Prostate gland (tissue), 2 donors: ENCODE measurements at regions not wholly inside any gene's neighbourhood (a gene's known extent, or its start where the extent isn't known, plus 50 kb on each side); places are given as distances from the start of the nearest gene placed in this dataset.

Experiments used
- DNase-seq: peaks from one replicate; pipeline ENCODE4 v3.0.0-alpha.2; 2019; ENCODE audit warnings: low spot score
- H3K27ac ChIP-seq, 2 donors: fragments of 200-600 bp; sonication (generic); 2 replicates each; pipeline ENCODE4 v1.5.1; 2017 to 2019
- H3K27me3 ChIP-seq: fragments of 200-600 bp; sonication (generic); replicated peaks from 2 replicates; pipeline ENCODE4 v1.5.1; 2019; ENCODE audit not compliant: insufficient read depth
- H3K36me3 ChIP-seq, 2 donors: fragments of 200-600 bp; sonication (generic); 1 replicate in 1 of 2; 2 replicates in 1 of 2; pipeline versions ENCODE4 v1.5.1 to v1.8.1; 2017 to 2019
- H3K4me1 ChIP-seq: fragments of 200-600 bp; sonication (generic); replicated peaks from 2 replicates; pipeline ENCODE4 v1.5.1; 2019
- H3K4me3 ChIP-seq, 2 donors: fragments of 200-600 bp; sonication (generic); 2 replicates each; pipeline ENCODE4 v1.5.1; 2017 to 2019
- H3K9me3 ChIP-seq: fragments of 200-600 bp; sonication (generic); 2 replicates; pipeline ENCODE4 v1.5.1; 2017
- CTCF ChIP-seq, 4 experiments: fragments of 200-600 bp in 2 of 4; fragments of 450-650 bp in 2 of 4; sonication (generic) in 2 of 4; IDR thresholded peaks; 1 replicate in 3 of 4; 2 replicates in 1 of 4; pipeline ENCODE4 v1.5.1; 2016 to 2019; ENCODE audit warnings: antibody characterized with exemption in 4 of 4, mild to moderate bottlenecking in 2 of 4, moderate library complexity in 2 of 4
- POLR2A ChIP-seq: fragments of 450-650 bp; IDR thresholded peaks from one replicate; pipeline ENCODE4 v1.6.1; 2016; ENCODE audit warnings: antibody characterized with exemption, mild to moderate bottlenecking
- POLR2AphosphoS5 ChIP-seq: sonication (generic); formaldehyde crosslinking; IDR thresholded peaks from one replicate; pipeline ENCODE4 v1.6.1; 2017; ENCODE audit warnings: antibody characterized with exemption
- WGBS: methylation state at CpG from one replicate; pipeline ENCODE4 v1.1.5; 2018; 5-methylcytosine and 5-hydroxymethylcytosine counted together
- intact Hi-C: fragments of 100-400 bp; cut with DNase I; formaldehyde crosslinking; loops from one replicate; pipeline ENCODE4 v1.14.2; 2022

DNA sequence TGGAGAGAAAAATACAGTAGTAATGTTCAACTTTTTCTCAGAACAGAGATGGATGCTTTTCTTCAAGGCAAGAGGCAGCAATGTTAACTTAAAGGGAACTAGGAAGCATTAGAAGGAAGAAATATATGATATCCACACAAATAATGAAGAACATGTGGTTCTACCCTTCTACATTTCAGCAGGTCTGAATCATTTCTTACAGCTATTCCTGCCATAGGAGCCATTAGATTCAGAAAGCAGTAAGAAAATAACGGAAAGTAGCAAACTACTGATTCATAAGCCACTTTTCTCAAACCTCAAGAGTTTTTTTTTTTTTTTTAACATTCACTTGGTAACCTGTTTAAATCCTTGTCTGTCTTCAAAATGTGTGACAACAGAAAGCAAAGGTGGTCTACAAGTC is 1251.6 kb upstream of the AGA start:
- intact Hi-C loops = no loop called here
- TF ChIP-seq POLR2A (no peak), POLR2AphosphoS5 (no peak), CTCF (IDR thresholded peaks at IDR 0.05) (no peak)
- H3K9me3 ChIP-seq = no peaks in the 10 kb centered on the region
- no peak for DNase-seq
- H3K4me1 ChIP-seq = no peaks in the 10 kb centered on the region
- no peaks in the 10 kb centered on the region for H3K27me3 ChIP-seq
- WGBS = 86% methylated on average over 1 of the region's 1 CpG
- no peak overlapping the region for H3K4me3 ChIP-seq
- H3K27ac ChIP-seq = no peak overlapping the region
- no peaks in the 10 kb centered on the region for H3K36me3 ChIP-seq

- Histone ChIP-seq H3K9me3 (no peaks in the 10 kb centered on the region), H3K27me3 (no peaks in the 10 kb centered on the region), H3K4me1 (no peaks in the 10 kb centered on the region), H3K4me3 (no peak overlapping the region), H3K36me3 (no peaks in the 10 kb centered on the region), H3K27ac (no peak overlapping the region)
- 92% methylated on average over 3 of the region's 3 CpGs for WGBS
- no peak for TF ChIP-seq POLR2AphosphoS5
- no peak for TF ChIP-seq CTCF (IDR thresholded peaks at IDR 0.05)
- DNase-seq = no peak
- intact Hi-C loops = no loop called here
Observed at GRCh38 chr4:178696515-178696914, 1254.3 kb upstream of the AGA start.

DNA sequence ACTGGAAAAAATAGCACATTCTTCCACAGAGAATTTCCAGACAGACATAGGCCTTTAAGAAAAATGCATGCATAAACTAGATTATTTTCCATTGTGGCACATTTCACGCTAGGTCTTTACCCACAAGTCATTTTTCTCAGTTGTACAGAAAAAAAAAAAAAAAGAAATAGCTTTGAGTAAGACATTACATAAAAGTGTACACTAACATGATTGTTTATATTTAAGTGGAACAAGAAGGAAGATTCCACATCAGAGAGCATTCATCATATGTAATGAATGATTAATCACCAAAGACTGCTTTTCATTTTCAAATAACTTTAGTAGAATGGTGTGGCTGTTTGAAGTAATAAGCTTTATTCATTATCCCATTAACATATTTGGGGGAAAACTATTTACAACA is 1270.2 kb upstream of the AGA start:
- DNase-seq = no peak
- Histone ChIP-seq H3K27me3 (no peaks in the 10 kb centered on the region), H3K4me3 (no peak overlapping the region), H3K27ac (no peak overlapping the region), H3K9me3 (no peaks in the 10 kb centered on the region), H3K36me3 (no peaks in the 10 kb centered on the region), H3K4me1 (no peaks in the 10 kb centered on the region)
- WGBS = 86% methylated on average over 1 of the region's 1 CpG
- intact Hi-C loops = no loop called here
- TF ChIP-seq POLR2A = no peak
- TF ChIP-seq POLR2AphosphoS5 = no peak
- no peak for TF ChIP-seq CTCF (IDR thresholded peaks at IDR 0.05)

DNA sequence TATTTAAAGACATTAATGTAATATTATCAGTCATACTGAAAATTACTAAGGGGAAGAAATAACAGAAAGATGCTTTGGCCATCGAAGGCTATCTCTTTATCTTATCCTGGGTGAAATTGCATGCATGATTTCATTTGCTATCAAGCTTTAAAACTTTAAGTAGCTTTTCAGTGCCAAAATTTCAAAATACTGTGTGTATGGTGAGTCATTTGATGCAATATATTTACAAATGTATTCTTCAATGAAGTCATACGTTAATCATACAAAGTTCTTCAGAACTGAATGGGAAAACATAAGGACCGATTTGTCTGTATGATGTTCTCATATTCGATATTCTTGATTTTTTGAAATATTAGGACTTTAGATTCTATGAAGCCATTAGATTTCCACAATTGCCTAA is 1295.8 kb upstream of the AGA start:
- no peak for DNase-seq
- Histone ChIP-seq H3K4me3 (no peak overlapping the region), H3K27me3 (no peaks in the 10 kb centered on the region), H3K27ac (no peak overlapping the region), H3K9me3 (no peaks in the 10 kb centered on the region), H3K4me1 (no peaks in the 10 kb centered on the region), H3K36me3 (no peaks in the 10 kb centered on the region)
- WGBS = 83% methylated on average over 4 of the region's 4 CpGs
- intact Hi-C loops = no loop called here
- no peak for TF ChIP-seq POLR2A
- no peak for TF ChIP-seq POLR2AphosphoS5
- TF ChIP-seq CTCF (IDR thresholded peaks at IDR 0.05) = no peak

GRCh38 chr4:178745203-178745602 is 1303.0 kb upstream of the AGA start:
- intact Hi-C loops = no loop called here
- TF ChIP-seq CTCF (IDR thresholded peaks at IDR 0.05) = no peak
- no peak for TF ChIP-seq POLR2A
- TF ChIP-seq POLR2AphosphoS5 = no peak
- Histone ChIP-seq H3K4me3 (no peak overlapping the region), H3K4me1 (no peaks in the 10 kb centered on the region), H3K36me3 (no peaks in the 10 kb centered on the region), H3K27ac (no peak overlapping the region), H3K9me3 (no peaks in the 10 kb centered on the region), H3K27me3 (no peaks in the 10 kb centered on the region)
- DNase-seq = no peak
- WGBS = 98% methylated on average over 1 of the region's 1 CpG
